K562 (cell line): ENCODE measurements at regions not wholly inside any gene's neighbourhood (a gene's known extent, or its start where the extent isn't known, plus 50 kb on each side); places are given as distances from the start of the nearest gene placed in this dataset.

Experiments
- CTCF ChIP-seq, 3 experiments: IDR thresholded peaks in 2 of 3; conservative IDR thresholded peaks in 1 of 3; 2 replicates each; pipeline ENCODE4 v1.5.1; 2011 to 2012; ENCODE audit warnings: low read length in 3 of 3, mild to moderate bottlenecking in 3 of 3, control low read depth in 2 of 3, improper control_type of control experiment in 1 of 3, inconsistent platforms in 1 of 3, low read depth in 1 of 3, mixed read lengths in 1 of 3, moderate library complexity in 1 of 3; ENCODE audit not compliant: insufficient read depth in 2 of 3
- HNRNPH1 ChIP-seq: fragments of 200-400 bp; formaldehyde crosslinking; optimal IDR thresholded peaks from 2 replicates; pipeline ENCODE3; 2017; ENCODE audit warnings: low read depth, mild to moderate bottlenecking, low read length, moderate library complexity
- JUND ChIP-seq, 2 experiments: IDR thresholded peaks; 2 replicates in 1 of 2; 3 replicates in 1 of 2; pipeline ENCODE4 v1.6.1; 2011; ENCODE audit warnings: borderline replicate concordance in 2 of 2, low read depth in 2 of 2, low read length in 2 of 2, improper control_type of control experiment in 1 of 2, missing biosample characterization in 1 of 2, missing genetic modification characterization in 1 of 2, missing genetic modification reagents in 1 of 2
- KDM5B ChIP-seq: fragments of 200-600 bp; sonication (generic); IDR thresholded peaks from 2 replicates; pipeline ENCODE4 v1.6.1; 2012; ENCODE audit warnings: low read depth, mild to moderate bottlenecking, moderate library complexity, low read length, control low read depth, inconsistent platforms; ENCODE audit not compliant: insufficient replicate concordance
- MTF1 ChIP-seq: fragments of 250-450 bp; sonication (Bioruptor Pico); IDR thresholded peaks from 2 replicates; pipeline ENCODE4 v1.9.0; 2021; ENCODE audit warnings: moderate library complexity, mild to moderate bottlenecking, inconsistent platforms, borderline replicate concordance
- MYC ChIP-seq, 2 experiments: fragments of 250-450 bp in 1 of 2; sonication (Bioruptor Pico) in 1 of 2; IDR thresholded peaks; 2 replicates each; pipeline versions ENCODE4 v1.5.1 to v1.6.1; 2012 to 2021; ENCODE audit warnings: low read depth in 2 of 2, borderline replicate concordance in 1 of 2, improper control_type of control experiment in 1 of 2, low read length in 1 of 2, mild to moderate bottlenecking in 1 of 2, moderate library complexity in 1 of 2
- NFIC ChIP-seq: fragments of 450-650 bp; IDR thresholded peaks from 2 replicates; pipeline ENCODE4 v1.6.1; 2017; ENCODE audit warnings: mild to moderate bottlenecking, inconsistent platforms
- NONO ChIP-seq, 2 experiments: fragments of 200-400 bp in 1 of 2; fragments of 450-650 bp in 1 of 2; formaldehyde crosslinking in 1 of 2; IDR thresholded peaks; 2 replicates each; pipeline ENCODE4 v1.6.1; 2017; ENCODE audit warnings: low read depth in 2 of 2, mild to moderate bottlenecking in 2 of 2, moderate library complexity in 2 of 2, low read length in 1 of 2
- PHB2 ChIP-seq: fragments of 450-650 bp; IDR thresholded peaks from 2 replicates; pipeline ENCODE4 v1.6.1; 2017; ENCODE audit warnings: low read depth
- PHF8 ChIP-seq: fragments of 200-600 bp; sonication (generic); IDR thresholded peaks from 2 replicates; pipeline ENCODE4 v1.6.1; 2012; ENCODE audit warnings: mixed run types, mild to moderate bottlenecking, inconsistent platforms, low read length, moderate library complexity, borderline replicate concordance
- RNF2 ChIP-seq: sonication (generic); IDR thresholded peaks from 2 replicates; pipeline ENCODE4 v1.6.1; 2016
- SMARCB1 ChIP-seq: IDR thresholded peaks from 2 replicates; pipeline ENCODE4 v1.6.1; 2011; ENCODE audit warnings: improper control_type of control experiment, low read depth; ENCODE audit not compliant: insufficient read length
- SP1 ChIP-seq: sonication (generic); formaldehyde crosslinking; IDR thresholded peaks from 2 replicates; pipeline ENCODE4 v1.8.1; 2022; ENCODE audit warnings: mild to moderate bottlenecking, missing genetic modification reagents
- ZBTB8A ChIP-seq: fragments of 450-650 bp; IDR thresholded peaks from 2 replicates; pipeline ENCODE4 v1.6.1; 2018; ENCODE audit warnings: mild to moderate bottlenecking, moderate library complexity; ENCODE audit not compliant: partially characterized antibody

DNA sequence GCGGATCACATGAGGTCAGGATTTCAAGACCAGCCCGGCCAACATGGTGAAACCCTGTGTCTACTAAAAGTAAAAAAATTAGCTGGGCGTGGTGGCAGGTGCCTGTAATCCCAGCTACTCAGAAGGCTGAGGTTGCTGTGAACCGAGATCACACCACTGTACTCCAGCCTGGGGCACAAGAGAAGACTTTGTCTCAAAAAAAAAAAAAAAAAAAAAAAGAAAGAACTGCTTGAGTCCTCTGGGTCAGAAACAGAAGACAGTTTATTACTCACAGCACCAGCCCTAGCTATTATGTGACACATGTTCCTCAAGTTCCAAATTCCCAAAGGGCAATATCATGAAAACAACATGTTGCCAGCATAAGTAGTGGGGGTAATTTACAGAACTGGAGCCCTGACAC is 1014.1 kb upstream of the RAG2 start:
- TF ChIP-seq JUND (IDR thresholded peaks at IDR 0.05; ENCODE audit: borderline replicate concordance, low read depth, low read length) (no peak), JUND (tag; IDR thresholded peaks at IDR 0.05; ENCODE audit: borderline replicate concordance, low read depth, low read length) (no peak), NONO (IDR thresholded peaks at IDR 0.05; ENCODE audit: low read depth in 2 of 2, low read length in 1 of 2) (no peak), ZBTB8A (no peak), HNRNPH1 (no peak), PHF8 (no peak), MYC (IDR thresholded peaks at IDR 0.05; ENCODE audit: low read depth, low read length) (no peak), MYC (CRISPR knock-in tag; IDR thresholded peaks at IDR 0.05; ENCODE audit: borderline replicate concordance, low read depth) (no peak), KDM5B (no peak), PHB2 (no peak), RNF2 (no peak), MTF1 (CRISPR knock-in tag) (no peak), CTCF (IDR thresholded peaks at IDR 0.05 in 2 of 3, conservative IDR thresholded peaks at IDR 0.05 in 1 of 3; ENCODE audit: insufficient read depth in 2 of 3, low read depth in 1 of 3, low read length in 3 of 3) (no peak), SMARCB1 (no peak), SP1 (CRISPR knock-in tag) (no peak), NFIC (no peak)
